ENCODE measurements at regions not wholly inside any gene's neighbourhood (a gene's known extent, or its start where the extent isn't known, plus 50 kb on each side); places are given as distances from the start of the nearest gene placed in this dataset.

DNA sequence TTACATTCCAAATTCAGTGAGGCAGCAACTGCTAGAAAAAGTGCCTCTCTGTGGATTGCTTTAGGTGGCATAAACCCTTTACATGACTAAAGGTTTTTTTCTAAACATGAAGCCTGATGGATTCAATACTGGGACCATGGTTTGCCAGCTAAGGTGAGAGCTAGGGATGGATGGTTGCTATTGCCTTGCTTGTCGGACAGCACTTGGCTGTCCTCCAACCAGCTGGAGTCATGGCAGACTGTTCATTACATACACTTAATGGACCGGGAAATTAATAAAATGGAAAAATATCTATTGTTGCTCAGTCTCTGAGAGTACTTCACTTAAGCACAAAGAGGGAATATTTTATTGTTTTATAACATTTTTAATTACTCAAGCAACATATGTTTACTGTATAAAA, 116.9 kb upstream of the TRPC7 start:
- CTCF ChIA-PET: no interaction called here
- H3K9me3 ChIP-seq (ENCODE audit: control insufficient read depth, insufficient read depth, low read depth, low read length): no peaks in the 10 kb centered on the region
- no peak overlapping the region for H3K4me3 ChIP-seq (ENCODE audit: low read depth, low read length)
- H3K4me1 ChIP-seq (ENCODE audit: control insufficient read depth, insufficient read depth, low read length): no peaks in the 10 kb centered on the region
- H3K27ac ChIP-seq (ENCODE audit: extremely low read depth, low read depth, low read length): no peak overlapping the region
- no peak for TF ChIP-seq ZSCAN30 (tag by site-specific recombination; IDR thresholded peaks at IDR 0.05)
- POLR2A ChIA-PET: no interaction called here
- no peaks in the 10 kb centered on the region for H3K36me3 ChIP-seq (ENCODE audit: control insufficient read depth in 2 of 2, insufficient read depth in 1 of 2, low read length in 2 of 2)

DNA sequence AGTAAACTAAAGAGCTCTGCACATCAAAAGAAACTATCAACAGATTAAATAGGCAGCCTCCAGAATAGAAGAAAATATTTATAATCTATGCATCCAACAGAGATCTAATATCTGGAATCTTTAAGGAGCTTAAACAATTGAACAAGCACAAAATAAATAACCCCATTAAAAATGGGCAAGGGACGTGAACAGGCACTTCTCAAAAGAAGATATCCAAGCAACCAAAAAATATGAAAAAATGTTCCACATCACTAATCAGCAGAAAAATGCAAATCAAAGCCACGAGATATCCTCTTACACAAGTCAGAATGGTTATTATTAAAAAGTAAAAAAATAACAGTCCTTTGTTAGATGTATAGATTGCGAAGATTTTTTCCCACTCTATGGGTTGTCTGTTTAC, 109.1 kb upstream of the TRPC7 start:
- no peaks in the 10 kb centered on the region for H3K4me1 ChIP-seq (ENCODE audit: control insufficient read depth, insufficient read depth, low read length)
- H3K27ac ChIP-seq (ENCODE audit: extremely low read depth, low read depth, low read length): no peak overlapping the region
- no peaks in the 10 kb centered on the region for H3K36me3 ChIP-seq (ENCODE audit: control insufficient read depth in 2 of 2, insufficient read depth in 1 of 2, low read length in 2 of 2)
- no peaks in the 10 kb centered on the region for H3K9me3 ChIP-seq (ENCODE audit: control insufficient read depth, insufficient read depth, low read depth, low read length)
- ChIA-PET CTCF (no interaction called here), POLR2A (no interaction called here)
- TF ChIP-seq ZNF501 (tag by site-specific recombination; IDR thresholded peaks at IDR 0.05) (no peak), BCL6B (tag by site-specific recombination; IDR thresholded peaks at IDR 0.05) (no peak), KLF16 (tag by site-specific recombination; IDR thresholded peaks at IDR 0.05) (no peak), ZNF548 (tag by site-specific recombination; IDR thresholded peaks at IDR 0.05) (no peak), HOXC10 (CRISPR knock-in tag; IDR thresholded peaks at IDR 0.05) (no peak), ZNF610 (tag by site-specific recombination; IDR thresholded peaks at IDR 0.05; ENCODE audit: borderline replicate concordance) (no peak), ZIC2 (tag by site-specific recombination; IDR thresholded peaks at IDR 0.05) (no peak), PRDM10 (tag by site-specific recombination; IDR thresholded peaks at IDR 0.05) (no peak), KLF17 (tag by site-specific recombination; IDR thresholded peaks at IDR 0.05) (no peak), SP7 (tag by site-specific recombination; IDR thresholded peaks at IDR 0.05) (no peak), ZNF404 (tag by site-specific recombination; IDR thresholded peaks at IDR 0.05) (no peak), ZBTB8A (tag by site-specific recombination; IDR thresholded peaks at IDR 0.05) (no peak), ZNF677 (tag by site-specific recombination; IDR thresholded peaks at IDR 0.05) (no peak)
- no peak overlapping the region for H3K4me3 ChIP-seq (ENCODE audit: low read depth, low read length)

- no peak overlapping the region for H3K4me3 ChIP-seq (ENCODE audit: low read depth, low read length)
- no peaks in the 10 kb centered on the region for H3K9me3 ChIP-seq (ENCODE audit: control insufficient read depth, insufficient read depth, low read depth, low read length)
- no peak for TF ChIP-seq ZNF211 (tag by site-specific recombination; IDR thresholded peaks at IDR 0.05; ENCODE audit: low read depth)
- TF ChIP-seq, protein P1, sequence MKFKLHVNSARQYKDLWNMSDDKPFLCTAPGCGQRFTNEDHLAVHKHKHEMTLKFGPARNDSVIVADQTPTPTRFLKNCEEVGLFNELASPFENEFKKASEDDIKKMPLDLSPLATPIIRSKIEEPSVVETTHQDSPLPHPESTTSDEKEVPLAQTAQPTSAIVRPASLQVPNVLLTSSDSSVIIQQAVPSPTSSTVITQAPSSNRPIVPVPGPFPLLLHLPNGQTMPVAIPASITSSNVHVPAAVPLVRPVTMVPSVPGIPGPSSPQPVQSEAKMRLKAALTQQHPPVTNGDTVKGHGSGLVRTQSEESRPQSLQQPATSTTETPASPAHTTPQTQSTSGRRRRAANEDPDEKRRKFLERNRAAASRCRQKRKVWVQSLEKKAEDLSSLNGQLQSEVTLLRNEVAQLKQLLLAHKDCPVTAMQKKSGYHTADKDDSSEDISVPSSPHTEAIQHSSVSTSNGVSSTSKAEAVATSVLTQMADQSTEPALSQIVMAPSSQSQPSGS (tag by site-specific recombination; IDR thresholded peaks at IDR 0.05; ENCODE audit: low read depth): peak; percentile 64
- ChIA-PET POLR2A (no interaction called here), CTCF (no interaction called here)
- no peaks in the 10 kb centered on the region for H3K36me3 ChIP-seq (ENCODE audit: control insufficient read depth in 2 of 2, insufficient read depth in 1 of 2, low read length in 2 of 2)
- no peak overlapping the region for H3K27ac ChIP-seq (ENCODE audit: extremely low read depth, low read depth, low read length)
- H3K4me1 ChIP-seq (ENCODE audit: control insufficient read depth, insufficient read depth, low read length): no peaks in the 10 kb centered on the region
Measured at GRCh38 chr5:136467632-136468031, 102.3 kb upstream of the TRPC7 start.

All from HEK293 (cell line).